Left hindlimb (tissue), 1 donor: ENCODE measurements at regions not wholly inside any gene's neighbourhood (a gene's known extent, or its start where the extent isn't known, plus 50 kb on each side); places are given as distances from the start of the nearest gene placed in this dataset.

ENCODE experiments used
- DNase-seq: peaks from one replicate; pipeline ENCODE4 v3.0.0-alpha.2; 2018

GRCh38 chr6:105755885-105756284 is 330.3 kb upstream of the PRDM1 start:
- DNase-seq: no peak

- peak; percentile 51 for DNase-seq
Measured at GRCh38 chr6:105753620-105754211, 332.4 kb upstream of the PRDM1 start.

DNA sequence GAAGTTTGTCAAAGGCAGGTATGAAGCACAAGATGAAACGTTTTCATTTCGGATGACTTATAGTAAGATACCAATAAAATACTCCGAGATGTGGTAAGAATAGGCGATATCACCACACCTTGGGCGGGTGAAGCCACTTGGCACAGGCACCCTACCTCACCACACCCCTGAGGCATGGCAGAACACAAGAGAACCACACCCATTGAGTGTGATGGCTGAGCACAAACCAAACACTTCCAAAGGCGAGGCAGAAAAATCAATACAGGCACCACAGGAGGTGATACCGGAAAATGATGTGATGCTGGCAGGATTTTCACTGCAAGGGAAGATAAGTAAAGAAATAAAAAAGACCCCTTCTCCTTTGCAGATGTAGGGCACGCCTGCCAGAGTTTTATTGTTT is 332.9 kb upstream of the PRDM1 start:
- no peak for DNase-seq

DNA sequence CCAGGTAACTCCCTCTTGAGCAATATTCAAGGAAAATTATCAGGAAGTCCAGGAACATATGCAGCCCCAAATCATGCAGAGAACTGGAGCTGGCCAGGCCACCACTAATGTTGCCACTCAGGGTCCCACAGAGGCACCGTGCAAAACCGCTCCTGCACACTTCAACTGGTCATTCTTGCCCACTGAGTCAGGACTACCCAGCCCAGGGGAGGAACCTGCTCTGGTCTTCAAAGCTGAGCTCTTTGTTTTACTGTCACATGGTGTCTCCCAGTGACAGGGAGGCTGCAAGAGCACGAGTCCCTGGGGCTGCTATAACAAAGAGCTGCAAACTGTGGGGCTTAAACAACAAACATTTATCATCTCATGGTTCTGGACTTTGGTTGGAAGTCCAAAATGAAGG is 336.0 kb upstream of the PRDM1 start:
- DNase-seq: no peak

GRCh38 chr6:105748737-105749161 is 337.4 kb upstream of the PRDM1 start:
- DNase-seq: no peak

GRCh38 chr6:105747823-105748405 is 338.2 kb upstream of the PRDM1 start:
- DNase-seq: no peak

DNA sequence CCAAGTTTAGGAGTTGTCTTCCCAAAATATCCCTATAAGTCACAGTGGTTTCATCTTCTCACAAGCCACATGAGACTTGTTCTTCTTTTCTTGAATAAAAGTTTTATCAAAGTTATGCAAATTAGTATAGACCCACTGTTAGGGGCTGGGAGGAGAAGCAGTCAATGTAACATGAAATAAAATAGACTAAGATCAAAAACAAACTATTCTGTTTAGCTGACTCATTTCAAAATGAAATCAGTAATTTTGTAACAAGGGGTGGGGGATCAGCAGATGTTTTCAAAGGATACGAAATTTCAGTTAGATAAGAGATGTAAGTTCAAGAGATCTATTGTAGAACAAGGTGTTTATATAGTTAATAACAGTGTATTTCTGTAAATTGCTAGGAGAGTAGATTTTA is 339.6 kb upstream of the PRDM1 start:
- no peak for DNase-seq

DNA sequence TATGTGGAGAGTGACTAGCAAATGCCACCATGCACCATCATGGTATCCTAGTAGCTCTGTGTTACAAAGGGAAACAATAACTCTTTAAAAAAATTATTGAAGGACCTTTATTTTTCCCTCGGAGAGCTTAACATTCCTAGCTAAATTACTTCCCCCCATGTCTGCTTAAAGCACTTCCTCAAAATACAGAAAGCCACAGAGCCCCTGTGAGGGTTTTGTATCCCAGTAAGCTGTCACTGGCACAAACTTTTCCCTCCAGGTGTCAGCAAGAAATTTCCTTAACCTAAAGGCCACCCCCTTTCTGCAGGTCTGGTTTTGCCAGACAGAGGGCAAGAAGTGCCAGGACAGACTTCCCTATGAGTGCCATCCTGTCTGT is 340.0 kb upstream of the PRDM1 start:
- no peak for DNase-seq

- no peak for DNase-seq
Measured at GRCh38 chr6:105745464-105746129, 340.5 kb upstream of the PRDM1 start.

DNA sequence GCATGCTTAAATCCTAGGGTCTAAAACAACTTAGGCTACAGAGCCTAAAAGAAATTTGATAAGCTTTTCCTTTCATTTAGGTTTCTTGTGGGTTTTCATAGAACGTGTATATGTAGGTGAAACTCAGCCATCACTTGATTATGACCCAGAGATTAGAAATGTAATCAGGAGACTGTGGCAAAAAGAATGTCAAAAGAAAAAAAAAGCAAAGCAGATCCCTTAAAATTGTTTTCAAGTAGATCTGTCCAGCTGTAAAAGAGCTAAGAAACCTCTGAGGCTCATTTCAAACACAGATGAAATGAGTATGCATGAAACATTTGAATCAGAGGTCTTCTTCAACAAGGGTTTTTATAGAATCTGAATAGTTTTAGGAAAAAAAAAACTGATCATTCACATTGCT is 341.3 kb upstream of the PRDM1 start:
- DNase-seq: no peak

GRCh38 chr6:105740946-105741645 is 338.2 kb upstream of the PREP start:
- no peak for DNase-seq

GRCh38 chr6:105739764-105740163 is 336.9 kb upstream of the PREP start:
- DNase-seq: no peak

GRCh38 chr6:105733556-105734162 is 330.8 kb upstream of the PREP start:
- DNase-seq: no peak

GRCh38 chr6:105728995-105729394 is 326.1 kb upstream of the PREP start:
- DNase-seq: no peak

GRCh38 chr6:105726902-105727655 is 324.2 kb upstream of the PREP start:
- DNase-seq: no peak

DNA sequence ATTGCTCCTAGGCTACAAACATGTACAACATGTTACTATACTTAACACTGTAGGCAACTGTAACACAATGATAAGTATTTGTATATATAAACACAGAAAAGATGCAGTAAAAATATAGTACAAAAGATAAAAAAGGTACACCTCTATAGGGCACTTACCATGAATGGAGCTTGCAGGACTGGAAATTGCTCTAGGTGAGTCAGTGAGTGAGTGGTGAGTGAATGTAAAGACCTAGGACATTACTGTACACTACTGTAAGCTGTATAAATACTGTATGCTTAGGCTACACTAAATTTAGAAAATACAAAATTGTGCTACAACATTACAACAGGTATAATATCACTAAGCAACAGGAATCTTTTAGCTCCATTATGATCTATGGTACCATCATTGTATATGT is 312.0 kb upstream of the PREP start:
- no peak for DNase-seq

DNA sequence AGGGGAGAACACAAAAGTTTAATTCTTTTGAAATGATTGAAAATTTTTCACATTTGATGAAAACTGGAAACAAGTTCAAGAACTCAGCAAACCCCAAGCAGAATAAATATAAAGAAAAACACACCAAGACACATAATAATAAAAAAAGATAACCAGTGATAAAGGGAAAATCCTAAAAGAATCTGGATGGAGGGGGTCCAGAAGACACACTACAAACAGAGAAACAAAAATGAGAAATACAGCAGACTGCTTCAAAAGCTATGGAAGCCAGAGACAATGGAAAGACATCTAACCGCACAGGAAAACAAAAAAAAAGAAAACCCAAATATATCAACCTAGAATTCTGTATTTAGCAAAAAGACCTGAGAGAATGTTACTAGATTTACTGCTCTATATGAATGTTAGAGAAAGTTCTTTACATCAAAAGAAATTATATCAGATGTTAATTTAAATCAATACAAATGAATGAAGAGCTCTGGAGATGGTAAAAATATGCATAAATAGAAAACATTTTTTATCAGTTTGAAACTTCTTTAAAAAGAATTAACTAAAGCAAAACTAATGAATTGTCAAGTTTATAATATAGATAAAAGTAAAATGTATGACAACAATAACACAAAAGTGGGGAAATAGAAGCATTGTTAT is 310.7 kb upstream of the PREP start:
- no peak for DNase-seq

DNA sequence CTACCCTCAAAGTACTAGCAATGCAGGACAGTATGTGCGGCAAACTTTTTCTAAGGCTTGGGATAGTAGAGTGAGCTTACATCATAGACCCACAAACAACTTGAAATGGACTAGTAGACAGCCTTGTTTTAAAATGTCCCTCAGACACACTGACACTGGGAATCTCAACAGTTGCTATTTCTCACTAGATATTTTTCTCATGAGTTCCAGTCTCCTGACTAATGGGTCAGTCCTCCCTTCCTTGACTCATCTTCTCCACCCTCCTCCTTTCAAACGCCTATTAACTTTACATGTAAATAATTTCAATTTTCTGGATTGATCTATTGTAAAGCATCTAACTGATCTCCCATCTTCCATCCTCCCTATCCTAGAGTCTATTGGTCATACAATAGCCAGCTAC is 308.3 kb upstream of the PREP start:
- DNase-seq: no peak

DNA sequence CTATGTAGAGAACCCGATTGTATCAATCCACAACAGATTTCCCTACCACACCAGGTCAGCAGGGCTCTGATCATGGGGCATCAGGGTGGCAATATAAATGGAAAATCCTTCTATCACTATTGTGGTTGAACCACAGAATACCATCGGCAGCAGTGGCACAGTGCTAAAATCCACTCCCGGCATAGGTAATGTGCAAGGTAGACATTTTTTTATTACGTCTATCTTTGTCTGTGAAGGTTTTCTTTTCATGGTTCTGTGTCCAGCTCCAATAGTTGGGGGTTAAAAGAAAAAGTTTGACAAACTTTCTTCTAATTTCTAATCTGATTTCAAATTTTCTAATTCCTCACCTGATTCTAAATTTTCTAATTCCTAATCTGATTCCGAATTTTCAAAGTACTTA is 302.7 kb upstream of the PREP start:
- DNase-seq: no peak

GRCh38 chr6:105695461-105695860 is 292.6 kb upstream of the PREP start:
- no peak for DNase-seq

GRCh38 chr6:105692613-105693215 is 289.8 kb upstream of the PREP start:
- DNase-seq: no peak

- no peak for DNase-seq
Measured at GRCh38 chr6:105691971-105692370, 289.1 kb upstream of the PREP start.
